Glomerular endothelial cell (primary cell): ENCODE measurements at regions not wholly inside any gene's neighbourhood (a gene's known extent, or its start where the extent isn't known, plus 50 kb on each side); places are given as distances from the start of the nearest gene placed in this dataset.

Source experiments
- DNase-seq: peaks from one replicate; pipeline ENCODE4 v3.0.0-alpha.2; 2011; ENCODE audit warnings: low read depth, low spot score; ENCODE audit errors: extremely low read depth

DNA sequence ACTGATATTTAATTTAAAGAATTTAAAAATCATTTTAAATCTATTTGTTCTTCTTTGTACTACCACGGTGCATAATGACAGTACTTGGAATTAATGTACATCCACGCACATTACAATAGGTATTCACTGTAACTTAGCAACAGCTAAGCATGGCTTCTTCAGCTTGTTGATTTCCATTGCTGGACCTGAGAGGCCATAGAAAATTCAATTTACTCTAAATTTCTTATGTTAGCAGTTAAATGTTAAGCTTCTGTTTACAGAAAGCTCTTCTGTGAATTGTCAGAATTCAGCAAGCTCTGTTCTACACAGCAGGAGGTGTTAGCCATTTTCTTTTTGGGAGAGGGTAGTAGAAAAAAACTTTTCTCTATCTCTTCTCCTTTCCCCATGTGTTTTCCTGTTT, 1149.3 kb upstream of the CDH2 start:
- DNase-seq, result no peak

DNA sequence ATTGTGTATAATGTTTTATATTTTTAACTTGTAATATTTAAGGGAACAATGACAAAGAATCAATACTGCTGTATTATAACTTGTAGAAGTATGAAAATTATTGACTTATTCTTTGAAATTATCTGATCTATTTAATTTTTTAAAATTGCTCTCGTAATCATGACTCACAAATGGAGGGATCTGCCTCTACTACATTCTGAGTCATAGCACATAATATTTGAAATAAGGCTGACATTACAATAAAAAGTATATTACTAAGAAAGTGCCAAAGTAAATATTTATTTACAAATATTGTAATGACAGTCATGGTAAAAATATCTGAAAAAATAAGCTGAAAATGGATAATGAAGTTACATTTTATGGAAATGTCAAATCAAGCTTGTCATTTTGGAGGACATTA, 1144.6 kb upstream of the CDH2 start:
- no peak for DNase-seq

DNA sequence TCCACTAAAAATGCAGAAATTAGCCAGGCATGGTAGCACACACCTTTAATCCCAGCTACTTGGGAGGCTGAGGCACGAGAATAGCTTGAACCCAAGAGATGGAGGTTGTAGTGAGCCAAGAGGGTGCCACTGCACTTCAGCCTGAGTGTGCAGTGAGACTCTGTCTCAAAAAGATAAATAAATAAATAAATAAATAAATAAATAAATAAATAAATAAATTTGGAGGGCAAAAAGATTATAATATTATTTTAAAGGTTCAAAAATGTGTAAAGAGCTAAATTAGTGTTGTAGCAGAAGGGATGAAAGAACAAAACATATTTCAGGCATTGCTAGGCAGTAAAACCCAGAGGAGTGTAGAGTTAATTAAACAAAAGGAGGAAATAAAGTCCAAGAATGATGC, 1136.4 kb upstream of the CDH2 start:
- no peak for DNase-seq

DNA sequence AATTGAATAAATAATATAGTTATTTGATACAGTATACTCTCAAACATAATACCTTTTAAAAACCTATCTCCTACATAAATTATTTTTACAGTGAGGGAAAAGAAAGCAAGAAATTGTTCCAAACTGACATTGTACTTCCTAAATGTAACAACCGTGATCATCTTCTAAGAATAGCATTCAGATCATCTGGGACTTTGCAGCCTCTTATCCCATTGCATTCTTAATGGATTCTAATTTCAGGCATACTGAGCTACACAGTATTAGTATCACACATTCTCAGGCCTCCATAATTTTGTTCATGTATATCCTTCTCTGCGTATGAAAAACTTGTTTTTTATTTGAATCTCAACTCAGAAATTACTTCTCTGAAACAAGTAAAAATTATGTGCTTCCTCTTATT, 1134.7 kb upstream of the CDH2 start:
- DNase-seq, result no peak

DNA sequence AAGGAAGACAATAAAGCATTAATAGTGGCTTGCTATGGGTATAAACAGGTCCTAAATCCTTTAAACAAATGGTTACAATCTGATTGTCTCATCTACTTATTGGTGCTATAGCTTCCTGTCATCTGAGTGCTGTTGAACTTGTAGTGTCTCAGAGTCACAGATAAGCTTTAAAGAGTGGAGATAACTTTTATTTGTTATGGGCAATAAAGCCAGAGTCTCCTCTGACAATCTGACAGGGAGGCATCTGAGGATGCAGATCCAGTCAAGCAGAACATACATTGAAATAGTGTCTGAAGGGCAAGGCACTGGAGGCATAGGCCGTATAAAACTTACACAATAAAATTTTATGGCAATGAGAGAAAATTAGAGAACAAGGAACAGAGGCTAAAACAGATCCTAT, 1132.4 kb upstream of the CDH2 start:
- no peak for DNase-seq

DNA sequence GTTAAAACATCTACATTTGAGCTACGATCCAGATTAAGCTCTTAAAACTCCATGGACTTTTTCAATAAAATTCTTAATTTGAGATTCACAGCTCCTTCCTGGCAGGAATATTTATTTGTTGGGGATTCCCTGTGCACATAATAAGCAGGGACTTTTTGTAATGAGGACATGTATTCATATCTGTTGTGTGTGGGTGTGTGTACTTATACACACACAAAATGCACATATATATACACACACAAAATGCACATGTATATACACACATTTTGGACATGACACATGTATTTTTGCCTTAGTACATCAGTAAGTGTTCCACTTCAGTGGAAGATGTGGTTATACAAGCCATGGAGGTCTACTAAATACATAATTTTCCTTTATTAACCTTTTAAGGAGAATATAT, 1131.1 kb upstream of the CDH2 start:
- DNase-seq, result no peak

DNA sequence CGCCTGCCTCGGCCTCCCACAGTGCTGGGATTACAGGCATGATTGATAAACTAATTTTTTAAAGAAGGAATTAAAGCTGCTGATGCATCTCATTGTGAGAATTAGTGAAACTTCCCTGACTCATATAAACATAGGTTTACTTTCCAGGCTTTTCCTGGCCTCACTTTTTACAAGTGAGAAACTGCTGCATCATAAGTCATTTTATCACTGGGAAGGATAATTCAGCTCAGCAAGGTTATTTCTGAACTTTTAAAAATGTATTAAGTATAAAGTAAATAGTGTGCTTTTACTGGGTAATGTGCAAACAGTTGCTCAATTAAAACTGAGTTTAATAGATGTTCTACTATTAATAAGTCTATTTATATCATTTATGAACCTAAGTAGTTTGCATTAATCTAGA, 1130.3 kb upstream of the CDH2 start:
- no peak for DNase-seq

DNA sequence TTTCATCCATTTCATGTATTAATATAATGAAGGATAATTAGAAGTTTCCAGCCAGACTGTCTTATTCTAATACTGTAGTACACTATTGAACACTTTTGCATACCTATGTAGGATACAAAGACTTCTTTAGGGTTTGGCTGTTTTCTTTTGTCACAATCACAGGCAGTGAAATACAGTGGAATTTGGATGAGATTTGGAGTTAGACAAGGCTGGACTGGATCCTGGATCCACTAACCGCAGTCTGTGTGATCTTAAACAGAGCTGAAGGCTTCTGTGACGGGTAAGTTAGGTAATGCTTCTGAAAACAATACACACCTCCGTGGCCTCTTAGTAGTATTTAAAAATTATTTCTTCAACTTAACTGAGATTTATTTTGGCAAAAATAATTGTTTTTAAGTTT, 1128.6 kb upstream of the CDH2 start:
- no peak for DNase-seq

DNA sequence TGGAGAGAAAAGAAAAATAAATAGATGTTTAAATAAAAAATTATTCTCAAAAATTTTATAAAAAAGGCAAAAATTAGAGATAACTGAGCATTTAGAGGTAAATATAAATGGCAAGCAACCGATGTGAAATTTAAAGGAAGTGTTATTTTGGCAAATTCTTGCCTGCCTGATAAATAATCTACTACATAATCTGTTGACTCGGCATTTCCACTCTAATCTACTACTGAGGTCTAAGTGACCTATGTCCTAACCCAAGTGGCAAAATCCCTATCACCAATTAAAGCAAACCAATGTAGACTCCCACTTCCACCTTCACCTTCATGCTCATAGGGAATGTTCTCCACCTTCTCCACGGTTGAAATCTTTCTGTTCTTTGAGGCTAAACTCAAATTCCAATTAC, 1124.1 kb upstream of the CDH2 start:
- no peak for DNase-seq

DNA sequence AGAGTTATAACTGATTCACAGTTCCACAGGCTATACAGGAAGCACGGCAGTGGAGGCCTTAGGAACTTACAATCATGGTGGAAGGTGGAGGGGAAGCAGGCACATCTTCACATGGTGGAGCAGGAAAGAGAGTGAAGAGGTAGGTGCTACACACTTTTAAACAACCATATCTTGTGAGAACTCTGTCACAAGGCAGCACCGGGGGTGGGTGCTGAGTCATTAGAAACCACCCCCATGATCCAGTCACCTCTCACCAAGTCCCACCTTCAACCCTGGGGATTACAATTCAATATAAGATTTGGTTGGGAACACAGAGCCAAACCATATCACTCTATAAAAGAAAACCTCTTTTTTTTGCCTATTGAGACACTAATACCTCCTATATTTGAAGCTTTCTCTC, 1108.5 kb upstream of the CDH2 start:
- DNase-seq, result no peak

DNA sequence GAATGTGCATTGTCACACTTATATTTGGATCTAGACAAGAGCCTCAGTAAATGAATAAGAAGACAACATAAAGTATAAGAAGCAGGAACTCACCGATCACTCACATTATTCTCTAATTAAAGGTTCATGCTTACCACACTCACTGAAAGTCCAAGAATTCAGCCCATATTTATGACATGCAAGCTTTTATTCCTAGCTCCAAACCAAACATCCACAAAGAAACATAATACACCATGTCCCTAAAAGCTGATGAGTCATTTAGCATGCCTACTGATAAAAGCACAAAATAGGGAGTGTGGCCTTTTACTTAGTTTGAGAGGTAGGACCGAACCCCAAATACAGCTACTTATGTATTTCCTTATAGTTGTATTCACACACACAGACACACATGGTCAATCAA, 1094.6 kb upstream of the CDH2 start:
- DNase-seq, result no peak

DNA sequence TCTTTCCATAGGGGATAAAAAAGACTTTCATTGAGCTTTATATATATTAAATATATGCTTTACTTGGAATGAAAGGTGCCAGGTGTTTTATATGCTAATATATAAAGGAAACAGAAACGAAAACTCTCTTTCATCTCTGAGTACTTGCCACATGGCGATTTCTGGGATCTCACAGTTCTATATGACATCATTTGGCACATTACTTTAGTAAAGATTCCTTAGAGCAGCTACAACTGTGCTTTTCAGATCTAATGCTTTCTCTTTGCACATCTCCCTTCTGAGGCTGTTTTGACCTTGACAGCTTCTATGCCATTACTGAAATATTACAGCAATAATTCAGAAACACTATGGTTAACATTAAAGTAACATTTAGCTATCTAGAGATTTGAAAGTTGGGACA, 1082.9 kb upstream of the CDH2 start:
- no peak for DNase-seq

DNA sequence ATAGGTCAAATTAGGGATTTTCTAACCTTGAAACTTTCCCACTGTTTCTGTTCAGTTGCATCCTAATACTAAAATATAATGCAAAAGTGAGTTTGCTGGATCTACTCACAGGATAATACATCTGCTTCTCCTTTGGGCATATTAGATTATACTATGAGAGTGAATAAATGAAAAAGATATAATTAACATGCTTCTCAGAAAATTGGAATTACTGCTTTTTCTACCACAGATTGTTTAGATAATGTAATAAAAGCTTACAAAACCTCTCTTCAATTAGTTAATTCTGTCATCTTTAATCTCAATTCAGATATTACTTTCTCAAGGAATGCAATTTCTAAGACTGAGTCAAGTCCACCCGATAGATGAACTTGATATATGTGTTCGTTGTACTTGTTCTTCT, 1077.2 kb upstream of the CDH2 start:
- DNase-seq, result no peak

DNA sequence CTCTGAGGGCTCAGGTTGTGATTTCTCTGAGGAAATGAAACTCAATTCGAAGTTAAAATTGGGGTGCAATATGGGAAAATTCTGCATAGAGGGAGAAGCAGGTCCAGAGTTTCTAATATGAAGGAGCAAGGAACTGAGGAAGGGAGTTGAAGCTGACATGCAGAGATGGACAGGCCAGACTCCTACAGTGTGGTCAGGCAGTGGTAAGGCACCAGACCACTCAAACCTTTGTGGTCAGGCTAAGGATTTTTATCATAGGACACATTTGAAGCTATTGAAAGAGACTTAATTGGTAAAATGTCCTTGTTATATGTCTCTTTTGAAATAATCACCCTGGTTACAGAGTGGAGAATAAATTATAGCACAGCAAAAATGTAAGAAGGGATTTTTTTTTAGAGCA, 1074.8 kb upstream of the CDH2 start:
- DNase-seq, result no peak

DNA sequence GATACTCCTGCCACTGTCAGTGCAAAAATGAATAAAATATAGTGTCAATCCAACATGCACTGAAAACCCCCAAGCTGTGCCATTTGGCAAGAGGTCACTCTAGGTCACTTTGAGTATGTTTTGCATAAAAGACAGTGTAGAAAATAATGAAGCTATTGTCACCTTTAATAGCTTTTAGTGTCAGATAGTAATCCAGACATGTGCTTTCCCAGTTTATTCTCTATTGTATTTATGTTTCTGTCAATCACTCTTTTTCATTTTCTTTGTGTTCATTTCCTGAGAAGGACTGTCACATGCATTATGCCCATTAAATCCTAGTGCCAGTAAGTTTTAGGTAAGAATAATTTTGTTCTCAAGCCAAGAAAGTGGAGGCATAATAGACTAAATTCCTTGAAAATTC, 1073.9 kb upstream of the CDH2 start:
- DNase-seq, result no peak

DNA sequence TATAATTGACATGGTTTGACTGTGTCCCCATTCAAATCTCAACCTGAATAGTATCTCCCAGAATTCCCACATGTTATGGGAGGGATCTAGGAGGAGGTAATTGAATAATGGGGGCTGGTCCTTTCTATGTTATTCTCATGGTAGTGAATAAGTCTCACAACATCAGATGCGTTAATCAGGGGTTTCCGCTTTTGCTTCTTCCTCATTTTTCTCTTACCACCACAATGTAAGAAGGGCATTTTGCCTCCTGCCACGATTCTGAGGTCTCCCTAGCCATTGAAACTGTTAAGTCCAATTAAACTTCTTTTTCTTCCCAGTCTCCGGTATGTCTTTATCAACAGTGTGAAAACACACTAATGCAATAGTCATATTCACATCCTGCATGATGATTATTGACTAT, 1073.3 kb upstream of the CDH2 start:
- DNase-seq, result no peak

DNA sequence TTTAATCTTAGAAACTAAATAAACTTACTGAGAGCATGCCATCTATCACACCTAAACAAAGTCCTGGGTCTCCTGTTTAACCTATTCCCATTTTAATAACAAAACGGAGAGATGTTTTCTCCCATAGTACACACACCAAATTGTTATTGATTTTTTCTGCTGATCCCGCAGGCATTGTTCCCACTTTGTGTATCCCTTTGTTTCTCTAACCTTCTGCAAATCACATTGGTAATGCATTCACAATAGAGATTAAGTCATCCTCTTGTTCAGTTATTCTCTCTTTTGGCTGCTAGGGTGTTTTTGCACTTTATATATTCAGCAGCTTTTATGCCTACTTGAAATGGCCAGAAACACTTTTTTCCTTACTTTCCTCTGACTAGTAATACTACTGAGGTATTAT, 1071.9 kb upstream of the CDH2 start:
- no peak for DNase-seq

DNA sequence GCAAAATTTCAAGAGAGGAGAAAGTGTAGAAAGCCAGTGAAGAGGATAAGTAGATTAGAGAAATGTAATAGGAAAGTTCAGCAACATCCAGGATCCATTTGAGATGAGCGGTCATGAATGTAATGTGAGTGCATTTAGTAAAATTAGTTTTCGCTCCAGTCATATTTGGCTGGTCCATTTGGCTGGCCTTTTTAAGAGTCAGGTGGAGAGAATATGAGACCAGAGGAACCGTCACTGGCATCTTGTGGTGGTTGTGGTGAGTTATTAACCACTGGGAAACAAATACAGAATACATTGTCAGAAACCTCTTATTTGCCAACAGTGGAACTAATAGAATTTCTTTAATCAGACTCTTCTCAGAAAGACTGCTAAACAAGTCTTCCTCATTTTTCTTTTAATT, 1064.3 kb upstream of the CDH2 start:
- no peak for DNase-seq

DNA sequence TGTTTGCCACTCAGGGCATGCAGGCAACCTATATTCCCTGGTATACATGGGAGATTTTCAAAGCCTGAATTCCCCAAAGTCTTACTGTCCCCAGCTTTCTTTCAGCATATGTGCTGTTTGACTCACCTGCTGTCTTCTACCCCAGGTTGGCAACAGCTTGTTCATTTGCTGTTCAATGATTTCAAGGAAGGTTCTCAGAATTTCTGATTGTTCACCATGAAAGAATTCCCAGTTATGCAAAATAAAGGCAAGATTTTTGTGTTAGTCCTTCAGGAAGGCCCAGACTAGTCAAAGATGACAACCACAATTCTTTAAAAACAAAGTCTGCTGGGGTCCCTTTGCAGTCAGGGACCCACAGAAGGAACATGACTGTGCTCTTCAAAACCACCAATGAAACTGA, 1057.8 kb upstream of the CDH2 start:
- no peak for DNase-seq

DNA sequence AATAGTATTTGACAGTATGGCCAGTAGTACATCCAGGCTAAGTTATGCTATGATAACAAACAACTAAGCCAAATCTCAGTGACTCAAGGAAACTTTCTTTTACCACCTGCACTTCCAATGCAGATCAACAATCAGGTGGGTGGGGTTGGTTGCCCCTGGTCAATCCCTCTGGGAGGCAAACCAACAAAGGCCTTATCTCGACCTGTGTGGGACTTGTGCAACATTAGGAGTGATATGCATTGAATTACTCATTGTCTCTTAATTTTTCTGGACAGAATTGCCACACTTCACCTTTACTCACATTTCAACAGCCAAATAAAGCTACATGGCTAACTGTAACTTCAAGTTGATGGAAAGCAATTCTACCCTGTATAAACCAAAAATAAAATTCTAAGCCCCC, 1049.3 kb upstream of the CDH2 start:
- no peak for DNase-seq

DNA sequence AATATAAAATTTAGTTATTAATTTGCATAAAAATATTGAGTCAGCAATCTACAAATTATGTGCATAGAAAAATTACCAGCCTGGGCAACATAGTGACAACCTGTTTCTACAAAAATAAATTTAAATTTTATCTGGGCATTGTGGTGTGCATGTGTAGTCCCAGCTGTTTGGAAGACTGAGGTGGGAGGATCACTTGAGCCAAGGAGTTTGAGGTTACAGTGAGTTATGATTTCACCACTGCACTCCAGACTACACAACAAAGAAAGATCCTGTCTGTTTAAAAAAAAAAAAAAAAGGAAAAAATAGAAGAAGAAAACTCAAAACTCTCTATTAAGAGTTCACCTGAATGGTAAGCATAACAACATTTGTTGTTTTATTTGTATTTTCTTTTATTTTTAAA, 1048.4 kb upstream of the CDH2 start:
- no peak for DNase-seq

DNA sequence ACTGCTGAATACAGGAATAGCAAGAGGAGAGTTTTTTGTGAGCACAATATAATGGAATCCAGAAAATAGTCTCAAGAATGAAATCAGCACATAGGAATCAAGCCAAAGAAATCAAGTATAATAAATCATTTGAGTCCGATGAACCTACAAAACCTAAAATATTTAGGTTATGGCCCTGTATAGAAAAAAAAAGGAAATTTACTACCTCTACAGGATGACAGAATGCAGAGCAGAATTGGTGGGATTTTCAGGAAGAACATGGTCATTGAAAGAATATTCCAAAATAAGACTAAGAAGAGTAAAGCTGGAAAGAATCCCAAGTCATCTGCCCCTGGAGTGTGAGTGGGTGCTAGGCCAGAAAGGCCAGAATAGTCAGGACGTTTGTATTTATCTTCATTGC, 1041.2 kb upstream of the CDH2 start:
- no peak for DNase-seq

DNA sequence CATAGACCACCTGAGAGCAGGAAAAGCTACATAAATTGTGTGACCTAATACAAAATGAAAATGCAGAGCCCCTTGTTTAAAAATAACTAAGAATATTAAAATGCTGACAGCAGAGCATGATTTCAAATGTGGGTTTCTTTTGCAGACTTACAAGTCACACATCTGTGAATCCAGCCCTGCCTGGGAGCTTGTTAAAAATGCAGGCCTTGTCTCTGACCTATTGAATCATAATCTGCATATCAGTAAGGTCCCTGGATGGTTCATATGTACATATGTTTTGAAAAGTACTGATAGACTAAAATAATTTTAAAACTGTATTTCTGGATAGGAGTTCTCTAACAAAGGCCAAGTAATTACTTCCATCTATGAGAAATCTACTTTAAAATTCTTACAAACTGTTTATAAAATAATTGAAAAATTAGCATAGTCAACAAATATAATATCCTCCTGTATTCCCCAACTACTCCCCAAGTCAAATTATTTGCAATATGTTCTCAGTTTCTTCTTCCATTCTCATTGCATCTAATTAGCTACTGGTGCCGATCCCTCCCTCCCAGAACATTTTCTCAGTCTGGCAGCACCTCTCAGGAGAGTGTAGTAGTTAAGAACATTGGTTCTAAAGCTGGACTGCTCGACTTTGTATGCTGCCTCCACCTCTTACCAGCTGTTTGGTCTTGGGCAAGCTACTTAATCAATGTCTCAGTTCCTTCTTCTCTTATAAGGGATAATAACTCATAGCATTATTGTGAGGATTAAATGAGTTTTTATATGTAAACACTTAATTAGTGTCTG, 1040.4 kb upstream of the CDH2 start:
- no peak for DNase-seq
